ENCODE measurements at regions not wholly inside any gene's neighbourhood (a gene's known extent, or its start where the extent isn't known, plus 50 kb on each side); places are given as distances from the start of the nearest gene placed in this dataset.
A peak's percentile ranks its signal among the peaks of the same experiment; 100 is the strongest.

DNA sequence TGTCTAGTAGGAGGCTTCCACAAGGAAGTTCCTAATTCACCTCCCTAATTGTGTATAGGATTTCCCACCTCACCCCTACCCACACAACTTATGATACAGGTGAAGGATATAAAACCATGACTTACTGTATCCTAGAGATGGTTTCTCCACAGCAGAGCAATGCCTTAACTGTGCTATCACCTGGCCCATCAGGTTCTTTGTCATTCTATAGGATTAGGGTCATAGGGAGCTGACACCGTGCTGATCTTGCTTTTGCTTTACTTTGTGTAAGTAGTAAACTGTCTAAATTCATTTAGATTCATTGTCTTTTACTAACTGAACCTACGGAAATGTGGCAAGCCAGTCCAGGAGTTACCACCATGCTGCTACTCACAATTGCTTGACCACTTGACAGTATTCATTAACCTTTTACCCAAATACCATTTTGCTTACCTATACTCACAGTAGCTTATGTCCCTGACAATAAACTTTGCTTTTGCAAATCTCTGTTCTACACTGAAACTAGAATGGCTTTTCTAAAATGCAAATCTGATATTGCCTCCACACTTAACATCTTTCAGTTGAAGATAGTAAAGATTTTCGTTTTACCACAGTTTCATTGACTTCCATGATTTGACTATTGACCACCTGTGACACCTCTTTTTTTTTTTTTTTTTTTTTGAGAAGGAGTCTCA lies 147.6 kb downstream of the IFI44 start:
- no peak for DNase-seq (ENCODE audit: low spot score)

DNA sequence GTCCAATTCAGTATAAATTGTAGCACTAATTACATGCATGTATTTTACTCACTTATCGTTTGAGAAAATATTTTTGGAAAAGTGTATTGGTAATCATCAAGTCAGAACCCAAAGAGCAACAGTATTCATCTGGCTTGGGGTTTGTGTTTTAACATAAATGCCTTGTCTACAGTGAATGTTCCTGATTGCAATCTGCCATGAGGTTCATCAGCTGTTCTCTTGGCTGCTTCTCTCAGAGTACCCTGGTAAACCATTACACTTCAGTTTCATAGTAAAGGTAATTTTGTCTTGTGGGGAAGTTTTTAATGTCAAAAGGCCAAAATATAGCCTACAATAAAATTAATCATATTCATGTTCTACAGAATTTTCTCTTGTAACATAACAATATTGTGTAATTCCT lies 150.3 kb downstream of the IFI44 start:
- no peak for DNase-seq (ENCODE audit: low spot score)

DNA sequence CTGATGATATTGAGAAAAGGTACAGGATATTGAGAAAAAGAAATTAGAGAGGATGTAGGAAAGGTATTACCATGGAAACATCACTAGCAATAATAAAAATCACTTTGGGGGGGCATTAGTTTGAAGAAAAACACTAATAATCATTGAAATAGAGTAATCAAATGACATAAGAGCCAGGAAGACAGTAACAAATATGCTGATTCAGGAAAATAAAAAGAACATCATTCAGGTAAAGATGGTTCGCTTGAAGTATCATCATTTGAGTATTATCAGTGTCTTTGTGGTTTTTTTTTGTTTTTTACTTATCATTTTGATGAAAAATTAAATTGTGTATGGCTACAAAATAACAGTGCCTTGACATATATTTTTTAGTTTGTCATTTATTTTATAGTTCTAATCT lies 164.5 kb downstream of the IFI44 start:
- DNase-seq (ENCODE audit: low spot score) = no peak

DNA sequence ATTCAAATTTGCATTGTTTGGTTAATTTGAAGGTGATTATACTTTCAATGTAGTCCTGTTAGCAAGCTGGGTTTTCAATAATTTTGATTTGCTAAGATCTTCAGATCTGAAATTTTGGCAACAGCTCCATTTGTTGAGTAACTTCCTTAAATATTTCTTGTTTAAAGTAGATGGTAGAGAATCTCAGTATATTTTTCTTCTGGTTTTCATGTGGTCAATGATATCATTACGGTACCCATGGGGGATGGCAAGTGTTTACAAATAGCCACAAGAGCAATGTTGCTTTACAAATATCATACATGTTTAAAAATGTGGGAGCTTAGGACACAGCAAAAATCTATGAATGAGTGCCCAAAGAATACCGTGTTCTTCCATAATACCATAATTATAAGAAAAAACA lies 175.9 kb downstream of the IFI44 start:
- DNase-seq (ENCODE audit: low spot score) = no peak

DNA sequence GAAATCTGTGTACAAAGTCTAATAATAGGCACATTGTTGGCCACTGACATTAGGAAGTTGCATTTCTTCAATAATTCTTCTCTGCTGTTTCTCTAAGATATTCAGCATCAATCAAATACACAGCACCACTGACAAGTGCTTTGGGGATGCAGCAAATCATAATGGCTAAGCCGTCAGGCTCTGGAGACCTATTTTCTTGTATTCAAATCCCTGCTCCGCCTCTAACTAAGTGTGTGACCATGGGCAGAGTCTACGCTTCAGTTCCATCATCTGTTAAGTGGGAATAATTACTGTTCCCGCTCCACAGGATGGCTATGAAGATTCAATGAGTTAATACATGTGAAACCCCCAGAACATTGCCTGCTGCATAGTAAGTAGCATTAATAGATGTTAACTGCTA lies 176.9 kb downstream of the ADGRL4 start:
- no peak for DNase-seq (ENCODE audit: low spot score)

DNA sequence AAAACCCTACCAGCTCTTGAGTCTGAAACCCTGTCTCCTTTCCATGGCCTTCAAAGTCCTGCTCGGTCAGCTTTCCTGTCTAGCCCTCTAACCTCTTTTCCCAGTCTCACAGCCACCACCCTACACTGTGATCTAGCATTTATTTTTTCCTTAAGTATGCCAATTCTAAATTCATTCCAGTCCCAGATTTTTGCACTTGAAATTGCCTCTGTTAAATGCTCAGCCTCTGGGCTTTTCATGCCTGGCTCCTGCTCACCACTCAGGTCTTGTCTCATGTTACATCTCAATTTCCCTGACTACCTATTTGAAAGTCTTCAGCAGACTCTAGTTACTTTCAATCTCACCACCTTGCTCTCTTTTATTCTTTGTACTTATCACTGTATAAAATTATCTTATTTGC lies 176.2 kb downstream of the ADGRL4 start:
- no peak for DNase-seq (ENCODE audit: low spot score)

DNA sequence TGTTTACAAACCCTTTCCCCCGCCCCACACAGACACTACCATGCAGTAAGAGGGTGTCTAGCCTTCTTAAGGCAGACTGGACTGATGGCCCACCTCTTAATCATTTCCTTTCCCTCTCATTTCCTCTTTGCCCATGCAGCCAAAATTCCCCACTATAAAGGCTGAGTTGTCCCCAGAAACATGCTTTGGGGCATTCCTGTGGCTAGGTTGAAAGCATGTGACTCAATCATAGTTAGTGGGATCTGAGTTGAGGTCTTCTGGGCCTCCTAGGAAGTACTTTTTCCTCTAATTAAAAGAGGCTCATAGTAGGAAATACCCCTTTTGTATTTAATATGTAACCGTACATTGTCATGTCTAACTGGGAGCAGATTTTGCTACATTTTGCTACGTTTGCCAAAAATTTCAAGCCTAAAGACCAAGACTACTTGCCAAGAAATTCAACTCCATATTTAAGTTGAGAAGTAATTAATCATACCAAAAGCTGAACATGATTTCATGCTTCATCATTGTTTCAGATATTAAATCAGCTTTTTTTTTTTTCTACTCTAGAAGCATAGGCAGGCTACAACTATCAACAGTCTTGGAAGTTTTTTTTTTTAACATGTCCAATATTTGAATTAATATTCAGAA lies 174.7 kb downstream of the ADGRL4 start:
- DNase-seq (ENCODE audit: low spot score) = no peak

DNA sequence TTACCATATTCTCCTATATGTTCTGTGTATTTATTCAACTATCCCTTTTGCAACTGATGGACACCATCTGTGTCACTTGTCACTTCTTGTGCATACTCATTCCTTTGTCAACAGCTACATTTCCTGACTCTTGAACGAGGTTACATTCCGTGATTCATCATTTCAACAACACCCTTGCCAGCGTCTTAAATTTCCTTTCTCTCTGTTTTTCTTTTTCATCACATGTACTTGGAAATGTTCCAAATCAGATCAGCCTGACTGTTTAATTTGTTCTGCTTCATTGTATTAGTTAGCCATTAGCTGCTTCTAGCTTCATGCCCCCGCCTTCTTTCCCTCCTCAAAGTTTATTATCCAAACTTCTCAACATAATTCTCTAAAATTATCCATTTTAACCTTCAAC lies 173.0 kb downstream of the ADGRL4 start:
- no peak for DNase-seq (ENCODE audit: low spot score)

DNA sequence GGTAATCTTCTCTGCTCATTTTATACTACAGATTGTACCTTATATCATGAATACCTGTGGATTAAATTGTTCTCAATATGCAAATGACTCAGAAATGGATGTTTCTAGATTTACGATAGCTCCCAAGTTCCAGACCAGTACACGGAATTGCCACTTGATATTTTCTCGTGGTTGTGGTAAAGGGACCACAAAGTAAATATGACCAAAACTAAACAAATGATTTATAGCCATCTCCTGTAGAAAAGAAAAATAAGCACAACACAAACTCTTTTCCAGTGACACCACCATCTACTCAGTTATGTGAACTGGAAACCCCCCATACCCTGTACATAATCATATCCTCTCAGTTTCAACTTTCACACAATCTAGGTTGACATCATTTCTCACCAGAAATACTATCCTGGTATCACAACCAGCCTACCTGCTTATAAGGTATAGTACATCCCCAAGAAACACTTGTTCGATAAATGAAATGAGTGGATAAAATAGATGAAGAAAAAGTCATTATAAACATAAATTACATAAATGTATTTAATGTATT lies 172.3 kb downstream of the ADGRL4 start:
- no peak for DNase-seq (ENCODE audit: low spot score)

DNA sequence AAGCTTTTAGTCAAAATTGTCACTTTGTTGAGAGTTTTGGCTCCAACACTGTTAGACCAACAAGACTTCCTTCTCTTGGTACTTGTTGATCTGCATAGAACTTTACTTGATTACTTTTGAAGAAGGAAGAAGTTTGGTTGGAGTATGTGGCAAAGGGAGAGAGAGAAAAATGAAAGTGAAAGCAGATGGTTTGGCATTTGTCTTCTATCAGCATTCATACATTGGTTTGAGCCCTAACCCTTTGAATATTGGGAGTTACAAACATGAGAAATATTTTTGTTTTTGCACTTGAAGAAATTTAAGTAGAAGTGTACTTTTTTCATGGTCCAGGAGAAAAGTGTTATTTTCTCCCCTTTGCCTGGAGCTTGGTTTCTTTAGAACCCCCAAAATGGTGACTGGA lies 169.8 kb downstream of the ADGRL4 start:
- no peak for DNase-seq (ENCODE audit: low spot score)

DNA sequence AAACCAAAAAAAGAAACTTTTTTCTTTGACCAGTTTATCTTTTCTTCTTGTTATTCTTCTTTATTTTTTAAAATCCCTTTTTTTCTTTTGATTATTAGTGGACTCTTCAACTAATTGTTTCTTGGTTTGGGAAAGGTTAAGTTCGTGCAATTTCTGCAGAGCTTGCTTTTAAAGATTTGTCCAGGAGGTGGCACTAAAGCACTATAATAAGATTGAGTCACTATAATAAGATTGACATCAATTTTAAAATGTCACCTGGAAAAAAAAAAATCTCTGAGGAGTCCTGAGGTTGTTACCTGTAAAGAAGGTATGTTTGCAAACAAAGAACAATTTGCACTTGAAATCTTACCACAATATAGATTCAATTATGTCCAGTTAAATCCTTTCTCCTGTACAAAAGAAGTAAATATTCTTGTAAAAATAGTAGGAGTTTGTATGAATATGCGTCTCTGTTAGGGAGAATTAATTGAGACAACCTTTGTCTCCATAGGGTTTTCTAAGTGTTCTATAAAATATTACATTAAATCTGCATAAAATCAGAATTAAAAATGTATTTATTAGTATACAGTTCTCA lies 166.7 kb downstream of the ADGRL4 start:
- peak; percentile 7 for DNase-seq (ENCODE audit: low spot score)
